HEK293T (cell line): ENCODE measurements at regions not wholly inside any gene's neighbourhood (a gene's known extent, or its start where the extent isn't known, plus 50 kb on each side); places are given as distances from the start of the nearest gene placed in this dataset.
"Not testable (repeated sequence)": the region's sequence is repeated elsewhere in the genome, so short reads cannot be mapped to it uniquely, and the experiment has no call there.

Experiments
- CTCF ChIA-PET: fragments of 350-600 bp; formaldehyde crosslinking; extraction: SDS; loops from one replicate; lab custom pipeline; 2021; ENCODE audit warnings: antibody characterized with exemption, inconsistent platforms; lab: Yijun Ruan, JAX
- POLR2A ChIA-PET: fragments of 350-600 bp; formaldehyde crosslinking; extraction: SDS; loops from one replicate; lab custom pipeline; 2020; ENCODE audit warnings: antibody characterized with exemption, inconsistent platforms; lab: Yijun Ruan, JAX
- DNase-seq: peaks from one replicate; pipeline ENCODE4 v3.0.0; 2012; ENCODE audit warnings: mixed read lengths; ENCODE audit errors: extremely low spot score
- ARNT ChIP-seq: fragments of 450-650 bp; IDR thresholded peaks from 2 replicates; pipeline ENCODE4 v1.6.1; 2017; ENCODE audit warnings: mild to moderate bottlenecking
- BHLHE40 ChIP-seq: fragments of 450-650 bp; IDR thresholded peaks from 2 replicates; pipeline ENCODE4 v1.6.1; 2016; ENCODE audit warnings: mild to moderate bottlenecking, moderate library complexity, borderline replicate concordance
- CTBP1 ChIP-seq: fragments of 450-650 bp; IDR thresholded peaks from 2 replicates; pipeline ENCODE4 v1.6.1; 2016; ENCODE audit warnings: borderline replicate concordance
- ELF4 ChIP-seq: fragments of 450-650 bp; IDR thresholded peaks from 2 replicates; pipeline ENCODE4 v1.6.1; 2017; ENCODE audit warnings: antibody characterized with exemption
- FOXA1 ChIP-seq: fragments of 450-650 bp; IDR thresholded peaks from 2 replicates; pipeline ENCODE4 v1.6.1; 2016; ENCODE audit warnings: mild to moderate bottlenecking
- FOXK2 ChIP-seq: fragments of 450-650 bp; IDR thresholded peaks from 2 replicates; pipeline ENCODE4 v1.6.1; 2016; ENCODE audit warnings: mild to moderate bottlenecking
- FOXM1 ChIP-seq: fragments of 450-650 bp; IDR thresholded peaks from 2 replicates; pipeline ENCODE4 v1.6.1; 2017; ENCODE audit warnings: mild to moderate bottlenecking, borderline replicate concordance
- HDGF ChIP-seq: fragments of 450-650 bp; IDR thresholded peaks from 2 replicates; pipeline ENCODE4 v1.6.1; 2017; ENCODE audit warnings: antibody characterized with exemption, borderline replicate concordance
- L3MBTL2 ChIP-seq: fragments of 450-650 bp; conservative IDR thresholded peaks from 2 replicates; pipeline ENCODE4 v1.6.1; 2016; ENCODE audit warnings: mild to moderate bottlenecking
- LEF1 ChIP-seq: fragments of 450-650 bp; IDR thresholded peaks from 2 replicates; pipeline ENCODE4 v1.6.1; 2017; ENCODE audit warnings: mild to moderate bottlenecking, borderline replicate concordance
- NFRKB ChIP-seq: fragments of 450-650 bp; IDR thresholded peaks from 2 replicates; pipeline ENCODE4 v1.6.1; 2016; ENCODE audit warnings: mild to moderate bottlenecking, moderate library complexity
- PKNOX1 ChIP-seq: fragments of 450-650 bp; IDR thresholded peaks from 2 replicates; pipeline ENCODE4 v1.6.1; 2016
- SP1 ChIP-seq: fragments of 450-650 bp; IDR thresholded peaks from 2 replicates; pipeline ENCODE4 v1.6.1; 2017
- SUZ12 ChIP-seq: fragments of 450-650 bp; IDR thresholded peaks from 2 replicates; pipeline ENCODE4 v1.6.1; 2016; ENCODE audit warnings: mild to moderate bottlenecking
- TARDBP ChIP-seq: fragments of 450-650 bp; IDR thresholded peaks from 2 replicates; pipeline ENCODE4 v1.6.1; 2016
- ZNF384 ChIP-seq: fragments of 450-650 bp; IDR thresholded peaks from 2 replicates; pipeline ENCODE4 v1.6.1; 2016

- DNase-seq: no peak
- ChIA-PET CTCF (no interaction called here), POLR2A (no interaction called here)
- TF ChIP-seq FOXK2 (no peak), ELF4 (no peak), BHLHE40 (no peak), PKNOX1 (no peak)
Observed at GRCh38 chr13:93036380-93036779, 190.2 kb upstream of the GPC6 start.

- TF ChIP-seq ARNT (no peak), BHLHE40 (no peak), FOXK2 (no peak), PKNOX1 (no peak), SUZ12 (no peak), FOXM1 (no peak), SP1 (no peak)
- DNase-seq: no peak
- POLR2A ChIA-PET: no interaction called here
- CTCF ChIA-PET: no interaction called here
Observed at GRCh38 chr13:93037780-93038179, 188.8 kb upstream of the GPC6 start.

GRCh38 chr13:93038187-93038586 is 188.4 kb upstream of the GPC6 start:
- CTCF ChIA-PET: no interaction called here
- DNase-seq: no peak
- POLR2A ChIA-PET: no interaction called here
- TF ChIP-seq SP1: no peak
- TF ChIP-seq L3MBTL2: no peak
- TF ChIP-seq BHLHE40: no peak
- TF ChIP-seq NFRKB: no peak
- no peak for TF ChIP-seq PKNOX1
- no peak for TF ChIP-seq HDGF
- no peak for TF ChIP-seq ARNT
- TF ChIP-seq FOXA1: no peak
- TF ChIP-seq ELF4: no peak
- TF ChIP-seq CTBP1: no peak
- TF ChIP-seq FOXM1: no peak
- no peak for TF ChIP-seq LEF1
- TF ChIP-seq FOXK2: no peak
- no peak for TF ChIP-seq ZNF384
- no peak for TF ChIP-seq TARDBP
- no peak for TF ChIP-seq SUZ12

GRCh38 chr13:93039131-93039530 is 187.5 kb upstream of the GPC6 start:
- TF ChIP-seq PKNOX1: no peak
- no peak for TF ChIP-seq ELF4
- TF ChIP-seq ARNT: no peak
- TF ChIP-seq NFRKB: no peak
- CTCF ChIA-PET: no interaction called here
- no peak for DNase-seq
- POLR2A ChIA-PET: no interaction called here

- POLR2A ChIA-PET, CTCF ChIA-PET, DNase-seq: not testable (repeated sequence)
Observed at GRCh38 chr13:93041566-93041965, 185.0 kb upstream of the GPC6 start.

- no peak for TF ChIP-seq HDGF
- TF ChIP-seq ELF4: no peak
- no peak for TF ChIP-seq L3MBTL2
- no peak for TF ChIP-seq CTBP1
- no peak for TF ChIP-seq LEF1
- TF ChIP-seq TARDBP: no peak
- TF ChIP-seq PKNOX1: no peak
- no peak for TF ChIP-seq SUZ12
- TF ChIP-seq BHLHE40: no peak
- TF ChIP-seq NFRKB: no peak
- no peak for TF ChIP-seq ARNT
- no peak for TF ChIP-seq SP1
- no peak for TF ChIP-seq FOXK2
- TF ChIP-seq FOXA1: no peak
- no peak for TF ChIP-seq FOXM1
- CTCF ChIA-PET: no interaction called here
- POLR2A ChIA-PET: no interaction called here
- no peak for DNase-seq
Observed at GRCh38 chr13:93045836-93046235, 180.8 kb upstream of the GPC6 start.
